ENCODE measurements at regions not wholly inside any gene's neighbourhood (a gene's known extent, or its start where the extent isn't known, plus 50 kb on each side); places are given as distances from the start of the nearest gene placed in this dataset.

DNA sequence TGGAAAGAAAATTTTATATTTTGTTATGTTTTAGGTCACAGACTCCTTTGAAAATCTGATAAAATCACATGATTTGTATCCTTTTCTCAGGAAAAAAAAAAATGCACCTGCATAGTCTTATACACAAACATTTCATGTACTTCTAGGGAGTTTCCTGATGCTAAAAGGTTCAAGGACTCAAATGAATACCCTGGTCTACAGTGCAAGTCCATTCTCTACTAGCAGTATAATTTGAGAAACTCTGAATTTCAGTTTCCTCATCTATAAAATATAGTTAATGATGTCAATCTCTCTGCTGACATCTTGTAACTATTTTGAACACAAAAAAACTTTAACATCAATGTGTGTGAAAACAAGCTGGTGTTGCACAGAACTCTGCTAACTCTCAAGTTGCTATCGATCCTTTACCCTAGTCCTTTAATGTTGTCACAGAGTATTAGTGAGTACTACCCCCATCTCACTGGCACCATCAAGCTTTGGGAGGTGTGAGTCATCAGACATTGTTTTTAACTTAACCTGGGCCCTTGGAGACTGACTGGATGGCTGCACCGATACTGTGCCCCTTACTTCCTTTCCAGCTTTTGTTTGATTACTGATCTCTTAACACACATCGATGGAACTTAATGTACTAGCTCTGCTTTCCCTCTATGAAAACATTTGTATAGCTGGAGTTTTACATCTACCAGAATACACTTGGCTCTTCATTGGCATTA is 251.9 kb upstream of the SOX5 start:
- Histone ChIP-seq H2AFZ (no peak overlapping the region), H3K4me3 (no peak overlapping the region), H3K79me2 (no peaks in the 10 kb centered on the region), H3K4me2 (no peak overlapping the region), H3K4me1 (ENCODE audit: insufficient read depth) (no peaks in the 10 kb centered on the region), H3K9me3 (ENCODE audit: low read depth) (no peaks in the 10 kb centered on the region), H3K9me2 (replicated peaks; ENCODE audit: insufficient read depth) (no peaks in the 10 kb centered on the region), H4K20me1 (ENCODE audit: insufficient read depth, poor library complexity, severe bottlenecking) (no peaks in the 10 kb centered on the region), H3K27ac (no peak overlapping the region), H3K27me3 (no peaks in the 10 kb centered on the region), H3K36me3 (replicated peaks; ENCODE audit: insufficient read depth, low read depth) (no peaks in the 10 kb centered on the region)
- TF ChIP-seq, protein P1, sequence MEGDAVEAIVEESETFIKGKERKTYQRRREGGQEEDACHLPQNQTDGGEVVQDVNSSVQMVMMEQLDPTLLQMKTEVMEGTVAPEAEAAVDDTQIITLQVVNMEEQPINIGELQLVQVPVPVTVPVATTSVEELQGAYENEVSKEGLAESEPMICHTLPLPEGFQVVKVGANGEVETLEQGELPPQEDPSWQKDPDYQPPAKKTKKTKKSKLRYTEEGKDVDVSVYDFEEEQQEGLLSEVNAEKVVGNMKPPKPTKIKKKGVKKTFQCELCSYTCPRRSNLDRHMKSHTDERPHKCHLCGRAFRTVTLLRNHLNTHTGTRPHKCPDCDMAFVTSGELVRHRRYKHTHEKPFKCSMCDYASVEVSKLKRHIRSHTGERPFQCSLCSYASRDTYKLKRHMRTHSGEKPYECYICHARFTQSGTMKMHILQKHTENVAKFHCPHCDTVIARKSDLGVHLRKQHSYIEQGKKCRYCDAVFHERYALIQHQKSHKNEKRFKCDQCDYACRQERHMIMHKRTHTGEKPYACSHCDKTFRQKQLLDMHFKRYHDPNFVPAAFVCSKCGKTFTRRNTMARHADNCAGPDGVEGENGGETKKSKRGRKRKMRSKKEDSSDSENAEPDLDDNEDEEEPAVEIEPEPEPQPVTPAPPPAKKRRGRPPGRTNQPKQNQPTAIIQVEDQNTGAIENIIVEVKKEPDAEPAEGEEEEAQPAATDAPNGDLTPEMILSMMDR (IDR thresholded peaks at IDR 0.05; ENCODE audit: poor library complexity): no peak
- TF ChIP-seq EZH2 (IDR thresholded peaks at IDR 0.05; ENCODE audit: borderline replicate concordance) (no peak), EZH2phosphoT487 (IDR thresholded peaks at IDR 0.05; ENCODE audit: low read depth, severe bottlenecking, unreplicated experiment) (no peak)
- WGBS (ENCODE audit: low lambda C conversion rate, missing lambda C conversion rate): 63% methylated on average over 3 of the region's 3 CpGs
- DNase-seq (ENCODE audit: low spot score): no peak

DNA sequence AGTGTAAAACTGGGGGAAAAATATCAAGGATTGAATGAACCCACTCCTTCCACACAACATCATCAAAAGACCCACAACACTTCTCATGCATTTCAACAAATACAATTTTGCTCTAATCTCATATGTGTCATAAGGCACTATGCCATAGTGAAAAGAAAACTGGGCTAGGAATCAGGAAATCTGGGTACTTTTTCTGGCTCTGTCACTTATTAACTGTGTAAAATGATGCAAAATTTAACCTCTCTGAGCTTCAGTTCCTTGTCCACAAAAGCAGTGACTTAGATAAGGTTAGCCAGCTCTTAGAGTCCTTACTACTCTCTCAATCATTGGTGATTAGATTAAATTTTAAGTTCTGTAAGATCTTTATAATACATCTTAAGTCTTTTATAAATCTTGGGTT is 250.5 kb upstream of the SOX5 start:
- no peak overlapping the region for H3K4me3 ChIP-seq
- H4K20me1 ChIP-seq (ENCODE audit: insufficient read depth, poor library complexity, severe bottlenecking): no peaks in the 10 kb centered on the region
- no peaks in the 10 kb centered on the region for H3K79me2 ChIP-seq
- no peaks in the 10 kb centered on the region for H3K9me3 ChIP-seq (ENCODE audit: low read depth)
- no peak for DNase-seq (ENCODE audit: low spot score)
- no peak for TF ChIP-seq EZH2phosphoT487 (IDR thresholded peaks at IDR 0.05; ENCODE audit: low read depth, severe bottlenecking, unreplicated experiment)
- no peak for TF ChIP-seq EZH2 (IDR thresholded peaks at IDR 0.05; ENCODE audit: borderline replicate concordance)
- TF ChIP-seq, protein P1 (IDR thresholded peaks at IDR 0.05; ENCODE audit: poor library complexity): no peak
- no peak overlapping the region for H2AFZ ChIP-seq
- no peaks in the 10 kb centered on the region for H3K9me2 ChIP-seq (replicated peaks; ENCODE audit: insufficient read depth)
- no peaks in the 10 kb centered on the region for H3K36me3 ChIP-seq (replicated peaks; ENCODE audit: insufficient read depth, low read depth)
- no peaks in the 10 kb centered on the region for H3K4me1 ChIP-seq (ENCODE audit: insufficient read depth)
- no peak overlapping the region for H3K4me2 ChIP-seq
- H3K27me3 ChIP-seq: no peaks in the 10 kb centered on the region
- H3K27ac ChIP-seq: no peak overlapping the region

DNA sequence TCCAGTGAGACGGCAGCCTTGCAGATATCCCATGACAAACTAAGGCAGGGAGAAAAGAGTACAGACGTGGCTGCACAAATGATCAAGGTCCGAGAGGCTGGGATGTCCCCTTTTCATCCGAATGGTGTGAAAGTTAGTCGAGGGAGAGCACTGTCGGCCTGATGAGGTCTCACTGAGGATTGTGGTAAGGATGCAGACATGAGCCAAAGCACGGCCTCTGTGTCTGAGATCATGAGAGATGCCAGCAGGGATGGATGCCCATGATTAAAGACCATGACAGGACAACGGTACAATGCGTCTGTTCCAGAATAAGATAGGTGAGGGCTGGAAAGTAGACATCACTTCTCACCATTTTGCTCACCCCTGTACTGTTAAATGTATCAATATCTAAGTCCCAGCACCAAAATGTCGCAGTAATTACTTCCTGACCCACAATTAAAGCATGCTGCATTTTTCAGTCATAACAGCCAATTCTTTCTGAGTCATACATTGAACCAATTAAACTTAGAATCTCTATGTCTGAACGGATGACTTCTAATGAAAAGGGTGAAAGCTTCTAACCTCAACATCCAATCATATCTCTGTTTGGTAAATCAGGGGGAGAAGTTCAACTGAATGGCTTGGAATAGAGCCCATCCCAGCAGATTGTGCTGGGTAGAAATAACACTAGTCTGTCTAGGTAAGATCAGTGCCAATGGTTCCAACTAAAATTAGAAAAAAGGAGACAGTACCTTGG is 249.6 kb upstream of the SOX5 start:
- Histone ChIP-seq H3K4me2 (no peak overlapping the region), H3K9me2 (replicated peaks; ENCODE audit: insufficient read depth) (no peaks in the 10 kb centered on the region), H3K27me3 (no peaks in the 10 kb centered on the region), H3K9me3 (ENCODE audit: low read depth) (no peaks in the 10 kb centered on the region), H3K27ac (no peak overlapping the region), H3K79me2 (no peaks in the 10 kb centered on the region), H3K36me3 (replicated peaks; ENCODE audit: insufficient read depth, low read depth) (no peaks in the 10 kb centered on the region), H2AFZ (no peak overlapping the region), H3K4me3 (no peak overlapping the region), H4K20me1 (ENCODE audit: insufficient read depth, poor library complexity, severe bottlenecking) (no peaks in the 10 kb centered on the region), H3K4me1 (ENCODE audit: insufficient read depth) (no peaks in the 10 kb centered on the region)
- DNase-seq (ENCODE audit: low spot score): no peak
- 94% methylated on average over 11 of the region's 11 CpGs for WGBS (ENCODE audit: low lambda C conversion rate, missing lambda C conversion rate)
- TF ChIP-seq EZH2phosphoT487 (IDR thresholded peaks at IDR 0.05; ENCODE audit: low read depth, severe bottlenecking, unreplicated experiment) (no peak), EZH2 (IDR thresholded peaks at IDR 0.05; ENCODE audit: borderline replicate concordance) (no peak)
- TF ChIP-seq, protein P1 (IDR thresholded peaks at IDR 0.05; ENCODE audit: poor library complexity): no peak
